B cell (primary cell): ENCODE measurements at regions not wholly inside any gene's neighbourhood (a gene's known extent, or its start where the extent isn't known, plus 50 kb on each side); places are given as distances from the start of the nearest gene placed in this dataset.

Experiments
- EZH2 ChIP-seq: IDR thresholded peaks from 2 replicates; pipeline ENCODE4 v1.6.1; 2012; ENCODE audit warnings: borderline replicate concordance, low read depth, mild to moderate bottlenecking, moderate library complexity, low read length; ENCODE audit not compliant: insufficient read depth, poor library complexity, severe bottlenecking
- TF ChIP-seq, protein P1 (sequence below): fragments of 200-600 bp; IDR thresholded peaks from one replicate; pipeline ENCODE4 v1.8.0; 2022; ENCODE audit warnings: antibody characterized with exemption, mild to moderate bottlenecking

DNA sequence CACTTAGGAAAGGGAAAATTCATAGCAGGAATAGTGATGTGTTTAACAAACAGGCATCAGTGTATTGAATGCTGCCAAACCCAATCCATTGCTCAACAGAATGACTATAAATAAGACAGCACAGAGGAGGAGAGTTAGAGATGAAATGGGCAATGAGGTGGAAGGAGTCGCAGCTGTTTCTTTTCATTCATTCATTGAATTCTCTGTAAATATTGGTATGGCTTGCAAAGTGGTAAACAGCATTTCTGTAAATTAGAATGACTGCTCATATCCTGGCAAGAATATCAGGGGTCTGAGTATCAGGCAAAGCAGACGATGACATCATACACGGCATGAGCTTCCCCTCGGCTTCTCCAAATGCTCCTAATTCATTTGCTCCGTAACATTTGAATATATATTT is 703.6 kb upstream of the SLC35B3 start:
- TF ChIP-seq, protein P1, sequence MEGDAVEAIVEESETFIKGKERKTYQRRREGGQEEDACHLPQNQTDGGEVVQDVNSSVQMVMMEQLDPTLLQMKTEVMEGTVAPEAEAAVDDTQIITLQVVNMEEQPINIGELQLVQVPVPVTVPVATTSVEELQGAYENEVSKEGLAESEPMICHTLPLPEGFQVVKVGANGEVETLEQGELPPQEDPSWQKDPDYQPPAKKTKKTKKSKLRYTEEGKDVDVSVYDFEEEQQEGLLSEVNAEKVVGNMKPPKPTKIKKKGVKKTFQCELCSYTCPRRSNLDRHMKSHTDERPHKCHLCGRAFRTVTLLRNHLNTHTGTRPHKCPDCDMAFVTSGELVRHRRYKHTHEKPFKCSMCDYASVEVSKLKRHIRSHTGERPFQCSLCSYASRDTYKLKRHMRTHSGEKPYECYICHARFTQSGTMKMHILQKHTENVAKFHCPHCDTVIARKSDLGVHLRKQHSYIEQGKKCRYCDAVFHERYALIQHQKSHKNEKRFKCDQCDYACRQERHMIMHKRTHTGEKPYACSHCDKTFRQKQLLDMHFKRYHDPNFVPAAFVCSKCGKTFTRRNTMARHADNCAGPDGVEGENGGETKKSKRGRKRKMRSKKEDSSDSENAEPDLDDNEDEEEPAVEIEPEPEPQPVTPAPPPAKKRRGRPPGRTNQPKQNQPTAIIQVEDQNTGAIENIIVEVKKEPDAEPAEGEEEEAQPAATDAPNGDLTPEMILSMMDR, result no peak
- TF ChIP-seq EZH2, result no peak
